Prostate gland (tissue), 2 donors: ENCODE measurements at regions not wholly inside any gene's neighbourhood (a gene's known extent, or its start where the extent isn't known, plus 50 kb on each side); places are given as distances from the start of the nearest gene placed in this dataset.

Experiments used
- DNase-seq: peaks from one replicate; pipeline ENCODE4 v3.0.0-alpha.2; 2019; ENCODE audit warnings: low spot score
- H3K27ac ChIP-seq, 2 donors: fragments of 200-600 bp; sonication (generic); 2 replicates each; pipeline ENCODE4 v1.5.1; 2017 to 2019
- H3K27me3 ChIP-seq: fragments of 200-600 bp; sonication (generic); replicated peaks from 2 replicates; pipeline ENCODE4 v1.5.1; 2019; ENCODE audit not compliant: insufficient read depth
- H3K36me3 ChIP-seq, 2 donors: fragments of 200-600 bp; sonication (generic); 1 replicate in 1 of 2; 2 replicates in 1 of 2; pipeline versions ENCODE4 v1.5.1 to v1.8.1; 2017 to 2019
- H3K4me1 ChIP-seq: fragments of 200-600 bp; sonication (generic); replicated peaks from 2 replicates; pipeline ENCODE4 v1.5.1; 2019
- H3K4me3 ChIP-seq, 2 donors: fragments of 200-600 bp; sonication (generic); 2 replicates each; pipeline ENCODE4 v1.5.1; 2017 to 2019
- H3K9me3 ChIP-seq: fragments of 200-600 bp; sonication (generic); 2 replicates; pipeline ENCODE4 v1.5.1; 2017
- CTCF ChIP-seq, 4 experiments: fragments of 200-600 bp in 2 of 4; fragments of 450-650 bp in 2 of 4; sonication (generic) in 2 of 4; IDR thresholded peaks; 1 replicate in 3 of 4; 2 replicates in 1 of 4; pipeline ENCODE4 v1.5.1; 2016 to 2019; ENCODE audit warnings: antibody characterized with exemption in 4 of 4, mild to moderate bottlenecking in 2 of 4, moderate library complexity in 2 of 4
- POLR2A ChIP-seq: fragments of 450-650 bp; IDR thresholded peaks from one replicate; pipeline ENCODE4 v1.6.1; 2016; ENCODE audit warnings: antibody characterized with exemption, mild to moderate bottlenecking
- POLR2AphosphoS5 ChIP-seq: sonication (generic); formaldehyde crosslinking; IDR thresholded peaks from one replicate; pipeline ENCODE4 v1.6.1; 2017; ENCODE audit warnings: antibody characterized with exemption
- WGBS: methylation state at CpG from one replicate; pipeline ENCODE4 v1.1.5; 2018; 5-methylcytosine and 5-hydroxymethylcytosine counted together
- intact Hi-C: fragments of 100-400 bp; cut with DNase I; formaldehyde crosslinking; loops from one replicate; pipeline ENCODE4 v1.14.2; 2022

DNA sequence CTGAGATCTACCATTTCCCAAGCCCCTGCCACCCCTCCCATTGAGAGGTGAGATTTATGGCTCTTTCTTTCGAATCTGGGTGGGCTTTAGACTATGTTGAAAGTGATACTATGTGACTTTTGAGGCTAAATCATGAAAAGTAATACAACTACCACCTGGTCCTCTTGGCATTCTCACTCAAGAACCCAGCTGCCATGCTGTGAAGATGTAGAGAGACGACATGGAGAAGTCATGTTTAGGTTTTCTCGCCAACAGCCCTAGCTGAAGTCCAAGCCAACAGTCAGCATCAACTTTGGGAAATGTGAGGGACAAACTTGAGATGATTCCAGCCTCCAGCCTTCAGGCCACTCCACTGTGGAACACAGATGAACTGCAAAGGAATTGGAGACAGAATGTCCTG, 108.7 kb downstream of the SCP2D1 start:
- no peaks in the 10 kb centered on the region for H3K27me3 ChIP-seq
- DNase-seq, result no peak
- WGBS, result 74% methylated on average over 3 of the region's 3 CpGs
- no peaks in the 10 kb centered on the region for H3K36me3 ChIP-seq
- H3K27ac ChIP-seq, result no peak overlapping the region
- no peaks in the 10 kb centered on the region for H3K4me1 ChIP-seq
- H3K9me3 ChIP-seq, result no peaks in the 10 kb centered on the region
- no peak overlapping the region for H3K4me3 ChIP-seq
- intact Hi-C loops, result no loop called here
- TF ChIP-seq CTCF (IDR thresholded peaks at IDR 0.05), result no peak
- no peak for TF ChIP-seq POLR2AphosphoS5
- TF ChIP-seq POLR2A, result no peak

- 88% methylated on average over 2 of the region's 2 CpGs for WGBS
- H3K4me3 ChIP-seq, result no peak overlapping the region
- H3K9me3 ChIP-seq, result no peaks in the 10 kb centered on the region
- no peak for DNase-seq
- no peaks in the 10 kb centered on the region for H3K36me3 ChIP-seq
- H3K27me3 ChIP-seq, result no peaks in the 10 kb centered on the region
- intact Hi-C loops, result no loop called here
- no peaks in the 10 kb centered on the region for H3K4me1 ChIP-seq
- TF ChIP-seq POLR2AphosphoS5 (no peak), CTCF (IDR thresholded peaks at IDR 0.05) (no peak), POLR2A (no peak)
- H3K27ac ChIP-seq, result no peak overlapping the region
Measured at GRCh38 chr20:18922898-18923297, 109.3 kb downstream of the SCP2D1 start.

DNA sequence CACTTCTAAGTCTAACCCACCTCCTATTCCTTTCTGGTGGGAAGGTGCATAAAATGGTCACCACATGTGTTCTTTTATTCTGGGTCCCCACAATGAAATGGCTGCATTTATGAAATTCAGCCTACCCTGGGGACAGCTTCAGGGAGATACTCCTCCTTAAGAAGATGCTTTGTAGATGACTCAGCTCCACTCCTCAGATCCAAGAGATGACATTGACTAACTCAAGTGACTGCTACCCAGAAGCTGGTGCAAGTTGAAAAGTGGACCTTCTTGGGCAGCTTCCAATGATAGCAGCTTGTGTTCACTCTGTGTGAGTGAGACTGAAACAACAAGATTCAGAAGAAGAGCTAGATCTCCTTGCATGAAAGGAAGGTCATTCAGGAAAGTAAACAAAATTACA, 113.4 kb downstream of the SCP2D1 start:
- no peaks in the 10 kb centered on the region for H3K4me1 ChIP-seq
- no peak for DNase-seq

GRCh38 chr20:18928626-18929025, 115.0 kb downstream of the SCP2D1 start:
- Histone ChIP-seq H3K9me3 (no peaks in the 10 kb centered on the region), H3K27me3 (no peaks in the 10 kb centered on the region), H3K36me3 (no peaks in the 10 kb centered on the region), H3K4me1 (no peaks in the 10 kb centered on the region), H3K4me3 (no peak overlapping the region), H3K27ac (no peak overlapping the region)
- TF ChIP-seq CTCF (IDR thresholded peaks at IDR 0.05), result no peak
- no peak for TF ChIP-seq POLR2A
- TF ChIP-seq POLR2AphosphoS5, result no peak
- intact Hi-C loops, result no loop called here
- DNase-seq, result no peak

More for the DNA sequence above, 113.4 kb downstream of the SCP2D1 start:
- H3K27me3 ChIP-seq, result no peaks in the 10 kb centered on the region
- H3K27ac ChIP-seq, result no peak overlapping the region
- H3K9me3 ChIP-seq, result no peaks in the 10 kb centered on the region
- H3K36me3 ChIP-seq, result no peaks in the 10 kb centered on the region
- no peak for TF ChIP-seq POLR2A
- no peak for TF ChIP-seq POLR2AphosphoS5
- TF ChIP-seq CTCF (IDR thresholded peaks at IDR 0.05), result no peak
- intact Hi-C loops, result no loop called here
- H3K4me3 ChIP-seq, result no peak overlapping the region

DNA sequence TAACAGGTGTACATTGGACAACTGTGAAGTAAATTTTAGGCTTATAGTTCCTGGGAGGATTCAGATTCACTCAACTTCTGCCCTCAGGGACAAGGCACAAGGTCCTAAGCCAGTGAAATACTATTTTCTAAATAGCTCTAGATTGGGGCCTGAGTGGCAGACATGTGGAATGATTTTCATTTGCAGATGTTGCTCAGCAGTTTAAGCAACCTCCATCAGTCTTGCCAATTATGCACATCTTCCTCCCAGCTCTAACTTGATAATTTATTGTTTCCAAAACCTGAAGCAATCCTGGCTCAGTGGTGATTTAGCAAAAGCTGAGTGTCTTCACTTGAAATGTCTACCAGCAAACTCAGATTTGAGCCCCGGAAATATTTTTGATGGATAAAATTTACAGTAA, 116.2 kb downstream of the SCP2D1 start:
- TF ChIP-seq POLR2AphosphoS5 (no peak), CTCF (IDR thresholded peaks at IDR 0.05) (no peak), POLR2A (no peak)
- Histone ChIP-seq H3K27me3 (no peaks in the 10 kb centered on the region), H3K36me3 (no peaks in the 10 kb centered on the region), H3K4me1 (no peaks in the 10 kb centered on the region), H3K27ac (no peak overlapping the region), H3K9me3 (no peaks in the 10 kb centered on the region), H3K4me3 (no peak overlapping the region)
- no peak for DNase-seq
- 92% methylated on average over 1 of the region's 1 CpG for WGBS
- intact Hi-C loops, result no loop called here
